Erythroblast (primary cell): ENCODE measurements at regions not wholly inside any gene's neighbourhood (a gene's known extent, or its start where the extent isn't known, plus 50 kb on each side); places are given as distances from the start of the nearest gene placed in this dataset.

Experiments
- GATA1 ChIP-seq: IDR thresholded peaks from 2 replicates; pipeline ENCODE4 v1.6.1; 2011; ENCODE audit warnings: low read depth, mild to moderate bottlenecking, control low read depth, low read length, moderate library complexity
- POLR2A ChIP-seq: IDR thresholded peaks from 2 replicates; pipeline ENCODE4 v1.6.1; 2011; ENCODE audit warnings: mild to moderate bottlenecking, low read length

DNA sequence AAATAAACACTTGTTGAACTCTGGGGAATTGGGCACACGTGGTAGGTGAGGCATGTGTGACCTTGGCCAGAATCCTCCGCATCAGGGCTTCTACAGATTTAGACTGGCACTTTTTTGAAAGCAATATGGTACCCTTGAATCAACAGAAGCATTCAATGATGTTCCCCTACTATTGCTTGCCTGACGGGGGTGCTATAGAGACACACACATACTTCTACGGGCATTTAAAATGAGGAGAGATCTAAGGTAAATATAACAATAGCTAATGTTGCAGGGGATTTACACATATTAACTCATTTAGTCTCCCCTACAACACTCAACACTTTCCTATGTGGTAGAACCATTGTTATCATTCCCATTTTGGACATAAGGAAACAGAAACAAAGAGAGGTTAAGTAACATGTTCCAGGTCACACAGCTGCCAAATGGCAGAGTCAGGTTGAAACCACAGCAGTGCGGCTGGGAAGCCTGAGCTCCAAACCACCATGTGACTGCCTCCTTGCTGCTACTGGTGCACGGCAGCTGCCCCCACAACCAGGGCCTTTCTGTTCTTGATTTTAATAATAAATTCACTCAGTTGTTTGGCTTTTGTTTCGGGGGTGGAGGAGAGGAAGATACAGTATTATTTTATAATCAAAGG lies 147.4 kb downstream of the ZNF281 start:
- TF ChIP-seq POLR2A (no peak), GATA1 (no peak)
